PFSK-1 (cell line): ENCODE measurements at regions not wholly inside any gene's neighbourhood (a gene's known extent, or its start where the extent isn't known, plus 50 kb on each side); places are given as distances from the start of the nearest gene placed in this dataset.

ENCODE experiments used
- FOXP2 ChIP-seq: optimal IDR thresholded peaks from 2 replicates; pipeline ENCODE3; 2011; ENCODE audit warnings: borderline replicate concordance, control low read depth, inconsistent platforms; ENCODE audit not compliant: insufficient read depth; ENCODE audit errors: extremely low read length, extremely low read depth
- POLR2AphosphoS5 ChIP-seq: IDR thresholded peaks from 2 replicates; pipeline ENCODE4 v1.6.1; 2012; ENCODE audit warnings: low read depth, mild to moderate bottlenecking, control low read depth, low read length, moderate library complexity
- SIN3A ChIP-seq: IDR thresholded peaks from 2 replicates; pipeline ENCODE4 v1.6.1; 2012; ENCODE audit warnings: mild to moderate bottlenecking, low read length, moderate library complexity, borderline replicate concordance; ENCODE audit not compliant: insufficient read depth
- TAF1 ChIP-seq: IDR thresholded peaks from 2 replicates; pipeline ENCODE4 v1.6.1; 2012; ENCODE audit warnings: low read length, control low read depth, borderline replicate concordance; ENCODE audit not compliant: insufficient read depth
- TF ChIP-seq, protein P1 (sequence below), 2 experiments: IDR thresholded peaks; 2 replicates each; pipeline versions ENCODE4 v1.6.1 to v1.8.0; 2011 to 2012; ENCODE audit warnings: low read depth in 2 of 2, low read length in 2 of 2, control low read depth in 1 of 2, inconsistent platforms in 1 of 2, mild to moderate bottlenecking in 1 of 2, moderate library complexity in 1 of 2; ENCODE audit not compliant: insufficient read depth in 1 of 2

DNA sequence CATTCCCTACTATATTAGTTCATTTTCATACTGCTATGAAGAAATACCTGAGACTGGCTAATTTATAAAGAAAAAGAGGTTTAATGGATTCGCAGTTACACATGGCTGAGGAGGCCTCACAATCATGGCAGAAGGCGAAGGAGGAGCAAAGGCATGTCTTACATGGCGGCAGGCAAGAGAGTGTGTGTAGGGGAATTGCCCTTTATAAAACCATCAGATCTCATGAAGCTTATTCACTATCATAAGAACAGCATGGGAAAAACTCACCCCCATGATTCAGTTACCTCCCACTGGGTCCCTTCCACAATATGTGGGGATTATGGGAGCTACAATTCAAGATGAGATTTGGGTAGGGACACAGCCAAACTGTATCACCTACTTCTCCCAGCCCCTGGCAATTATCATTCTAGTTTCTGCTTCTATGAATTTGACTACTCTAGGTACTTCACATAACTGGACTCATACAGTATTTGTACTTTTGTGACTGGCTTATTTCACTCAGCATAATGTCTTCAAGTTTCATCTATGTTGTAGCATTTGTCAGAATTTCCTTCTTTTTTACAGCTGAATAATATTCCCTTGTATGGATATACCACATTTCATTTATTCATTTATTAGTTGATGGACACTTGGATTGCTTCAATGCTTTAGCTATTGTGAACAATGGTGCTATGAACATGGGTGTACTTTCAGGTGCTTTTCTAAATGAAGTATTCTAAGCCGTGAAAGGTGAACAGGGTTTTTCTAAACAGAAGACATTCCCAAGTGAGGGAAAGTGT is 219.5 kb upstream of the NUDT4 start:
- TF ChIP-seq POLR2AphosphoS5 (no peak), FOXP2 (no peak), SIN3A (no peak), TAF1 (no peak)
- TF ChIP-seq, protein P1, sequence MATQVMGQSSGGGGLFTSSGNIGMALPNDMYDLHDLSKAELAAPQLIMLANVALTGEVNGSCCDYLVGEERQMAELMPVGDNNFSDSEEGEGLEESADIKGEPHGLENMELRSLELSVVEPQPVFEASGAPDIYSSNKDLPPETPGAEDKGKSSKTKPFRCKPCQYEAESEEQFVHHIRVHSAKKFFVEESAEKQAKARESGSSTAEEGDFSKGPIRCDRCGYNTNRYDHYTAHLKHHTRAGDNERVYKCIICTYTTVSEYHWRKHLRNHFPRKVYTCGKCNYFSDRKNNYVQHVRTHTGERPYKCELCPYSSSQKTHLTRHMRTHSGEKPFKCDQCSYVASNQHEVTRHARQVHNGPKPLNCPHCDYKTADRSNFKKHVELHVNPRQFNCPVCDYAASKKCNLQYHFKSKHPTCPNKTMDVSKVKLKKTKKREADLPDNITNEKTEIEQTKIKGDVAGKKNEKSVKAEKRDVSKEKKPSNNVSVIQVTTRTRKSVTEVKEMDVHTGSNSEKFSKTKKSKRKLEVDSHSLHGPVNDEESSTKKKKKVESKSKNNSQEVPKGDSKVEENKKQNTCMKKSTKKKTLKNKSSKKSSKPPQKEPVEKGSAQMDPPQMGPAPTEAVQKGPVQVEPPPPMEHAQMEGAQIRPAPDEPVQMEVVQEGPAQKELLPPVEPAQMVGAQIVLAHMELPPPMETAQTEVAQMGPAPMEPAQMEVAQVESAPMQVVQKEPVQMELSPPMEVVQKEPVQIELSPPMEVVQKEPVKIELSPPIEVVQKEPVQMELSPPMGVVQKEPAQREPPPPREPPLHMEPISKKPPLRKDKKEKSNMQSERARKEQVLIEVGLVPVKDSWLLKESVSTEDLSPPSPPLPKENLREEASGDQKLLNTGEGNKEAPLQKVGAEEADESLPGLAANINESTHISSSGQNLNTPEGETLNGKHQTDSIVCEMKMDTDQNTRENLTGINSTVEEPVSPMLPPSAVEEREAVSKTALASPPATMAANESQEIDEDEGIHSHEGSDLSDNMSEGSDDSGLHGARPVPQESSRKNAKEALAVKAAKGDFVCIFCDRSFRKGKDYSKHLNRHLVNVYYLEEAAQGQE (IDR thresholded peaks at IDR 0.05; ENCODE audit: insufficient read depth in 1 of 2, low read depth in 2 of 2, low read length in 2 of 2) = no peak

DNA sequence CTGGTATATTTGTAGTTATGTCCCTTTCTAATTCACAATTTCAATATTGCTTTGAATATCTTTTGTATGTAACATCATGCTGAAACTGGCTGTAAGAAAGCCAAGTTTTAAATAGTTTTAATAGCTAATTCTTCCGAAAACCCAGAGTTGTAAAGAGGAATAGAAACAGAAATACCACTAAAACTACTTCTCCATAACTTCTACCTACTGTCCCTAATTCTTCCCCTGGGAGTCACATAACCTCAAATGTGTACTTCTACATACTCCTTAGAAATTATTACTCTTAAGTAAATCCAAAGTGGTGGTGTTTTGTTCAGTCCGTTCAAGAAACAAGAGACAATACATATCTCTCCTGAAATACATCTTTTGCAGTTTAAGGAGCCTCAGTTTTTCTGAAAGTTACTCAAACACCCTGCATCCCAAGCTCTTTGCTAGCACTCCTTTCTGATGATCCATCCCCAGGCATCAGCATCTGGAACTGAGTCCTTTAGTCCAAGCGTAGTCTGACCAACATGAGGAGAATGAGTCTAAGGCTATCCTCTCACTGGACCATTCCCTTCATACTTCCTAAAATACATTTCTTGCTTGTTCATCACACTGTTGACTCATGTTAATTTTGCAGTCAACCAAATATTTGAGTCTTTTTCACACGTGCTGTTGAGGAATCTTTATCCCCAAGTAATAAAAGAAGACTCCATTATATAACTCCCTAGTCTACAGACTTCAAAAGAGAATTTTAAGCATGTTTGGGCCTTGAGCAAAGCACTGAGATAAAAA is 214.3 kb upstream of the NUDT4 start:
- TF ChIP-seq FOXP2 (no peak), SIN3A (no peak), TAF1 (no peak), POLR2AphosphoS5 (no peak)
- TF ChIP-seq, protein P1 (IDR thresholded peaks at IDR 0.05; ENCODE audit: insufficient read depth in 1 of 2, low read depth in 2 of 2, low read length in 2 of 2) = no peak

DNA sequence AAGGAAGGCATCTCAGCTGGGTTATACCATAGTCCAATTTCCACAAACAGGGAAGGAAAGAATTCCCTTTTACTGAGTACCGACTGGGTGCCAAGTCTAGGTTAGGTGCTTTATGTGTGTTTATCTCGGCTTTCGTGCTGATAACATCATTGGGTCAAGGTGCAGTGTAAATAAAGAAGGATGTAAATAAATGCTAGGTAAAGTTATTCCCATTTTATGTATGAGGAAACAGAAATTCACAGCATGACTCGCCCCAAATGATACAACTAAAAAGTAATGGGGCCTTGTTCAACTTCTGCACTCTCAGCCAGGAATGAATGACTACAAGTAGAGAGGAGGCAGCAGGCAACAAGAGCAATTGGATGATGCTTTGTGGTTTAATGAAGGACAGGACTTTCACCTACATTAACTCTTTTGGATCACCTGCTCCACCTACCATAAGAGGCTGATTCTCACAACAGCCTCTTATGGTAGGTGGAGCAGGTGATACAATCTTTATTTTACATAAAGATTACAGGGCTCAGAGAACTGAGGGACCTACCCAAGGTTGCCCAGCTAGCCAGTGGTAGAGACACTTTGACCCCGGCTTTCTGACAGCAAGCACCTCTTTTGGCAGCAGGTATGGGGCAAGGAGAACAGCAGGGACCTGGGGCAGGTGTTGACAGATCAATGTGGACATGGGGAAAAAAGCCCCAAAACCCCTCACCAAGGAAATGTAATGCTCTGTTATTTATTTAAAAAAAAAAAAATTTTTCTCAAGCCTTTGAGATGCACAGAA is 213.4 kb upstream of the NUDT4 start:
- TF ChIP-seq POLR2AphosphoS5 (no peak), SIN3A (no peak), FOXP2 (no peak), TAF1 (no peak)
- TF ChIP-seq, protein P1 (IDR thresholded peaks at IDR 0.05; ENCODE audit: insufficient read depth in 1 of 2, low read depth in 2 of 2, low read length in 2 of 2) = no peak

DNA sequence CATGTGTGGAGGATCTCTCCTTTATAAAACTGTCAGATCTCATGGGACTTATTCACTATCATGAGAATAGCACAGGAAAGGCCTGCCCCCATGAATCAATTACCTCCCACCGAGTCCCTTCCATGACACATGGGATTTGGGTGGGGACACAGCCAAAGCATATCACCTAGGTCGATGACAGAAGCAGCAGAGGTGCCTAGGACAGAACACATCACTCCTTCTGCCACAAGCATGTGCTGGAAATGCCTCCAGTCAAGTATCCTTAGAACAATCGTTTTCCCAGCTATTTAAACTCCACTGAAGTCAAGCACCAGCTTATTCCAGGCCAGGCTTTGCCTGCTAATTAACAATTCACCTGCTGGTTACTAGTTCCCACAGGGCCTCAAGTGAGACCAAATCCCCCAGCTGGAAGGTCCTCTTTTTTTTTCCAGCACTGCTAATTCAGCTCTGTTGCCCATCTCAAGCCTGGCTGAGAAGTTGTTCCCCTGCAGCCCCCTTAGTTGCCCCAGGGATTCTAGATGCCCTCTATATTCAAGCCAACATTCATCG is 212.3 kb upstream of the NUDT4 start:
- no peak for TF ChIP-seq FOXP2
- no peak for TF ChIP-seq TAF1
- no peak for TF ChIP-seq SIN3A
- TF ChIP-seq POLR2AphosphoS5 = no peak
- TF ChIP-seq, protein P1 (IDR thresholded peaks at IDR 0.05; ENCODE audit: insufficient read depth in 1 of 2, low read depth in 2 of 2, low read length in 2 of 2) = no peak
